Large intestine (tissue), 3 donors: ENCODE measurements at regions not wholly inside any gene's neighbourhood (a gene's known extent, or its start where the extent isn't known, plus 50 kb on each side); places are given as distances from the start of the nearest gene placed in this dataset.
"Not testable (repeated sequence)": the region's sequence is repeated elsewhere in the genome, so short reads cannot be mapped to it uniquely, and the experiment has no call there.

ENCODE experiments used
- DNase-seq, 2 donors: peaks; one replicate each; pipeline versions ENCODE4 v3.0.0 to v3.0.0-alpha.2; 2013
- H3K27ac ChIP-seq: one replicate; pipeline ENCODE4 v1.5.1; 2013; ENCODE audit warnings: low read length
- H3K27me3 ChIP-seq: 2 replicates; pipeline ENCODE4 v1.6.1; 2013; ENCODE audit warnings: low read length; ENCODE audit not compliant: control insufficient read depth, insufficient read depth
- H3K36me3 ChIP-seq: 2 replicates; pipeline ENCODE4 v1.6.1; 2013; ENCODE audit warnings: low read length; ENCODE audit not compliant: control insufficient read depth, insufficient read depth
- H3K4me1 ChIP-seq: one replicate; pipeline ENCODE4 v1.6.1; 2013; ENCODE audit warnings: low read length; ENCODE audit not compliant: control insufficient read depth, insufficient read depth
- H3K4me3 ChIP-seq: one replicate; pipeline ENCODE4 v1.5.1; 2013; ENCODE audit warnings: low read length
- H3K9me3 ChIP-seq: one replicate; pipeline ENCODE4 v1.6.1; 2013; ENCODE audit warnings: mild to moderate bottlenecking, low read depth, low read length, moderate library complexity; ENCODE audit not compliant: control insufficient read depth
- WGBS: methylation state at CpG from one replicate; pipeline ENCODE4 v1.1.5; 2013; ENCODE audit warnings: low lambda C conversion rate; ENCODE audit not compliant: insufficient coverage; 5-methylcytosine and 5-hydroxymethylcytosine counted together

GRCh38 chr15:31715208-31715607 lies 315.1 kb upstream of the CHRNA7 start:
- not testable (repeated sequence) for H3K4me1 ChIP-seq, DNase-seq, H3K27me3 ChIP-seq, H3K36me3 ChIP-seq, H3K27ac ChIP-seq, H3K4me3 ChIP-seq, H3K9me3 ChIP-seq
- no CpG with 5 or more reads among the region's 3 CpGs for WGBS

GRCh38 chr15:31718625-31719024 lies 311.7 kb upstream of the CHRNA7 start:
- H3K27me3 ChIP-seq, H3K9me3 ChIP-seq, DNase-seq, H3K4me1 ChIP-seq, H3K36me3 ChIP-seq, H3K4me3 ChIP-seq, H3K27ac ChIP-seq: not testable (repeated sequence)
- WGBS: no CpG with 5 or more reads among the region's 1 CpG

- H3K4me3 ChIP-seq, H3K9me3 ChIP-seq, DNase-seq, H3K27ac ChIP-seq, H3K27me3 ChIP-seq, H3K4me1 ChIP-seq, H3K36me3 ChIP-seq: not testable (repeated sequence)
- WGBS: no CpG with 5 or more reads among the region's 7 CpGs
These were observed 310.8 kb upstream of the CHRNA7 start for GRCh38 chr15:31719396-31720022.

- not testable (repeated sequence) for H3K4me1 ChIP-seq, DNase-seq, H3K4me3 ChIP-seq, H3K27me3 ChIP-seq, H3K36me3 ChIP-seq, H3K9me3 ChIP-seq, H3K27ac ChIP-seq
- WGBS: no CpG with 5 or more reads among the region's 10 CpGs
These were observed 307.3 kb upstream of the CHRNA7 start for GRCh38 chr15:31723019-31723418.

GRCh38 chr15:31724903-31725302 lies 305.4 kb upstream of the CHRNA7 start:
- not testable (repeated sequence) for H3K4me1 ChIP-seq, H3K36me3 ChIP-seq, H3K4me3 ChIP-seq, DNase-seq, H3K27me3 ChIP-seq, H3K27ac ChIP-seq, H3K9me3 ChIP-seq
- WGBS: 80% methylated on average over 1 of the region's 5 CpGs

GRCh38 chr15:31725619-31726018 lies 304.7 kb upstream of the CHRNA7 start:
- H3K27ac ChIP-seq, H3K4me1 ChIP-seq, H3K9me3 ChIP-seq, DNase-seq, H3K27me3 ChIP-seq, H3K36me3 ChIP-seq, H3K4me3 ChIP-seq: not testable (repeated sequence)
- WGBS: no CpG with 5 or more reads among the region's 3 CpGs

GRCh38 chr15:31727612-31728011 lies 302.7 kb upstream of the CHRNA7 start:
- no peak overlapping the region for H3K27ac ChIP-seq
- no peaks in the 10 kb centered on the region for H3K4me1 ChIP-seq
- no peaks in the 10 kb centered on the region for H3K36me3 ChIP-seq
- WGBS: no CpG with 5 or more reads among the region's 3 CpGs
- H3K27me3 ChIP-seq: no peaks in the 10 kb centered on the region
- H3K9me3 ChIP-seq: no peaks in the 10 kb centered on the region
- no peak for DNase-seq
- no peak overlapping the region for H3K4me3 ChIP-seq

- no peaks in the 10 kb centered on the region for H3K27me3 ChIP-seq
- H3K4me1 ChIP-seq: no peaks in the 10 kb centered on the region
- no peak overlapping the region for H3K4me3 ChIP-seq
- no CpG with 5 or more reads among the region's 3 CpGs for WGBS
- H3K27ac ChIP-seq: no peak overlapping the region
- no peak for DNase-seq
- no peaks in the 10 kb centered on the region for H3K36me3 ChIP-seq
- H3K9me3 ChIP-seq: no peaks in the 10 kb centered on the region
These were observed 297.6 kb upstream of the CHRNA7 start for GRCh38 chr15:31732726-31733125.

GRCh38 chr15:31733424-31733823 lies 296.9 kb upstream of the CHRNA7 start:
- WGBS: no CpG with 5 or more reads among the region's 4 CpGs
- Histone ChIP-seq H3K27me3 (no peaks in the 10 kb centered on the region), H3K27ac (no peak overlapping the region), H3K36me3 (no peaks in the 10 kb centered on the region), H3K9me3 (no peaks in the 10 kb centered on the region), H3K4me3 (no peak overlapping the region), H3K4me1 (no peaks in the 10 kb centered on the region)
- no peak for DNase-seq

- H3K4me1 ChIP-seq: no peaks in the 10 kb centered on the region
- no peak overlapping the region for H3K27ac ChIP-seq
- WGBS: 62% methylated on average over 3 of the region's 9 CpGs
- no peaks in the 10 kb centered on the region for H3K36me3 ChIP-seq
- H3K27me3 ChIP-seq: no peaks in the 10 kb centered on the region
- no peak for DNase-seq
- H3K9me3 ChIP-seq: no peaks in the 10 kb centered on the region
- no peak overlapping the region for H3K4me3 ChIP-seq
These were observed 290.1 kb upstream of the CHRNA7 start for GRCh38 chr15:31740203-31740602.

- Histone ChIP-seq H3K27ac (no peak overlapping the region), H3K9me3 (no peaks in the 10 kb centered on the region), H3K4me3 (no peak overlapping the region), H3K27me3 (no peaks in the 10 kb centered on the region), H3K36me3 (no peaks in the 10 kb centered on the region), H3K4me1 (no peaks in the 10 kb centered on the region)
- DNase-seq: no peak
These were observed 284.5 kb upstream of the CHRNA7 start for GRCh38 chr15:31745841-31746240.
